ENCODE measurements at regions not wholly inside any gene's neighbourhood (a gene's known extent, or its start where the extent isn't known, plus 50 kb on each side); places are given as distances from the start of the nearest gene placed in this dataset.

DNA sequence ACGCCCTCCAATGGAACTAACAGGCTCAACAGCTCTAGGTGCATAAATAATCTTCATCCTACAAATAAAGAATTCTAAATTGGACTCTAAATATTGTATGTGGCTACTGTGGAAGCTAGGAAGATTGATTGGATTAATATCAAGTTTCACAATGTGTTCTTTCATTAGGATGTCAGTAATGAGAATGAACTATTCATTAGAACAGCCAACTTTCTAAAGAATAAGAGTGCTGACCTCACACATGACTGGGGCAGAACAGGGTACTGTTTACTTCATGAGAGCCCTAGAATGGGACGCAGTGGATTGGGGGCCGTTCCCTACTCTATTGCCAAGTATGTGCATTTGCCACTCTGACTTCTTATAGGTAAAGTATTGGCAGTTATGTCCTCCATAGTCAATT is 528.2 kb upstream of the RBFOX1 start:
- TF ChIP-seq POLR2A (IDR thresholded peaks at IDR 0.05) (no peak), CTCF (IDR thresholded peaks at IDR 0.05) (no peak)

Measured in vagina (tissue), 2 donors.